Adrenal gland (tissue), 5 donors: ENCODE measurements at regions not wholly inside any gene's neighbourhood (a gene's known extent, or its start where the extent isn't known, plus 50 kb on each side); places are given as distances from the start of the nearest gene placed in this dataset.

ENCODE experiments used
- CTCF ChIP-seq, 6 experiments: fragments of 450-650 bp in 4 of 6; fragments of 200-600 bp in 2 of 6; sonication (generic) in 1 of 6; IDR thresholded peaks; 1 replicate in 5 of 6; 2 replicates in 1 of 6; pipeline versions ENCODE4 v1.5.1 to v1.8.0; 2016 to 2021; ENCODE audit warnings: antibody characterized with exemption in 6 of 6, mild to moderate bottlenecking in 2 of 6, moderate library complexity in 1 of 6
- POLR2A ChIP-seq, 2 donors: fragments of 450-650 bp; IDR thresholded peaks; one replicate each; pipeline ENCODE4 v1.6.1; 2017; ENCODE audit warnings: antibody characterized with exemption in 2 of 2, mild to moderate bottlenecking in 2 of 2, moderate library complexity in 1 of 2
- donor health status: DM: no; HTN: no; CAD: no.

- TF ChIP-seq CTCF (IDR thresholded peaks at IDR 0.05), result no peak
- TF ChIP-seq POLR2A (IDR thresholded peaks at IDR 0.05), result no peak
Observed at GRCh38 chr2:185676316-185676715, 62.3 kb upstream of the FSIP2 start.
